NCI-H345 treated with DMSO at 0.1 percent for 48 hours (cell line): ENCODE measurements at regions not wholly inside any gene's neighbourhood (a gene's known extent, or its start where the extent isn't known, plus 50 kb on each side); places are given as distances from the start of the nearest gene placed in this dataset.

Experiments
- DNase-seq: peaks from one replicate; lab custom pipeline; 2025; ENCODE audit not compliant: unreplicated experiment; lab: John Stamatoyannopoulos, UW

DNA sequence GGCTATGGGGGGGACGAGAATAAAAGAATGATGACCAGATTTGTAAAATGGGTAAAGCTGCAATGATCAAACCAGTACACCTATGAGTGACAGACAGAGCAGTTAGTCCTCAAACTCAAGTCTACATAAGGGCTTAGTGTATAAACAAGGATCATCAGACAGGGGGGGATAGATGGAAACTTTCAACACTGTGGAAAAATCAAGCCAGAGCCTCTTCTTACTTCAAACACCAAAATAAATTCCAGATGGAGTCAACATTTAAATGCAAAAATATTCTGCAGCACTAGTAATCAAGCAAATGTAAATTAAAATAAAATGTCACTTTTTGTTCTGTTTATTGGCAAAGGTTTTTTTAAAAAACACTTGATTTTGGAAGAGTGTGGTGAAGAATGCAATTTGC is 205.9 kb upstream of the RGMA start:
- no peak for DNase-seq

DNA sequence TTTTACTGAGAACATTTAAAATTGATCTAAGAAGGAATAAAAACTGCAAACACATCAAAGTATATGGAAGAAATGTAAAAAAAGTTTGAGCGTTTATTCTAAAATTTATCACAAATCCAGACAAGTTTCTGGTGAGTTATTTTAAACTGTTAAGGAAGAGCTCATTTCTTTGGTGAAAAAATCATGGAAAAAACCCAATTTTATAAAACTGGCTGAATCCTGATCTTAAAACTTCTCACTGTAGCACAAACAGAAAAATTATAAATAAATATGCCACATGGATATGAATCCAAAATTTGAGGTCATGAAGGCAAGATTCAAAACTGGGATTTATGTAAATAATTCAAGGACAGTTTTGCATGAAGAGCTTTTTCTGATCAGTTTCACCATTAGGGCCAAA is 205.1 kb upstream of the RGMA start:
- DNase-seq, result no peak

DNA sequence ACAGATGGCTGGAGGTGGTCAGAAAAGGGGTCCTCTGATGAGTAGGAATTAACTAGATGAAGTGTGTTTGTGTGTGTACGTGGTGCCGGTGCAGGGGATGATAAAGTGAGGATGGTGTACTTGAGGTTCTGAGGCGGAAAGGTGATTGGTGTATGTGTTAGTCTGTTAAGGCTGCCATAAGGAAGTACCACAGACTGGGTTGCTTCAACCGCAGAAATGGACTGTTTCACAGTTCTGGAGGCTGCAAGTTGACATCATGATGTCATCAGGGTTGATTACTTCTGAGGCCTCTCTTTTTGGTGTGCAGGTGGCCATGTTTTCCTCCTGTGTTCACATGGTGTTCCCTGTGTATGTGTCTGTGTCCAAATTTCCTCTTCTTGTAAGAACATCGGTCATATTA is 202.4 kb upstream of the RGMA start:
- DNase-seq, result no peak

DNA sequence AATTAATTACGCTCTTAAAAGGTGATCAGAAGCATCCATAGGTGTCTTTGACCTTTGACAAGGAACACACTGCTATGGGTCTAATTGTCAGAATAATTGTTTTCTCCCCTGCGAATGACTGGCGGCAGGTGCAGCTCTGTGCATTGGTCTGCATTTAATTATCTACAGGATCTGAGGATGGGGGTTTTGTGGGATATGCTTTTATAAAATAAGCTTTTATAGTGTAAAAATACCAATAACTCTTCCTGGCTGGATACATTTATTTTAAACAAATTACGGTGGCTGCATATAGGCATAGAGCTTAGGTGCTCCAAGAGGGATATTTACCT is 201.6 kb upstream of the RGMA start:
- no peak for DNase-seq

DNA sequence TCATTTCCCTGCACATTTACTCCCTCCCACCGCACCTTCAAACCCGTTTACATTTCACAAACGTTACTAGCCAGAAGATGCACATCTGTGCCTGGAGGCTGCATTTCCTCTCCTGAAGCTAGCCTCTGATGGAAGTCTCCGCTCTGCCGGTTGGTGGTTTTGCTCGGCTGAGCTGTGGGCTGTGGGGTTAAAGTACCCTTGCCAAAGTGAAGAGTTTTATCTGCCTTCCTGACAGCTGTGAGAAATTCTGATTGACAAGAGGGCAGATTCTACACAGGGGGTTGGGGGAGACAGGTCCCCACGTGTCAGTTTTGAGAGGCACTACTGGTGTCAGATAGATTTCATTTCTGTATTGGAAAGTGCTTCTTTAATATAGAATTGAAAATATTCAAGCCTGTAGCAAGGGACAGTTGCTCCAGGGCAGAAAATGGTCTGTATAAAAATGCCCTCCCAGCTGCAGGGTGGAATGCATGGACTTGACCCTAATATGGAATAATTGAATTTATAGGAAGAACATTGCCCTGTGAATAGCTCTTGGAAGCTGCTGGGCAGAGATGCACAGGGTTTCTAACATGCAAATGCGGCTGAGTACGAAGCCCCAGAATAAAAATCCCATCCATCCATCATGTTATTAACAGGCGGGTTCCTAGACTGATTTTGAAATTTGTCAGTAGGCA is 201.1 kb upstream of the RGMA start:
- DNase-seq, result no peak

GRCh38 chr15:93288728-93289294 is 199.8 kb upstream of the RGMA start:
- no peak for DNase-seq

GRCh38 chr15:93286446-93286845 is 197.4 kb upstream of the RGMA start:
- DNase-seq, result no peak

- no peak for DNase-seq
Observed at GRCh38 chr15:93283854-93284253, 194.8 kb upstream of the RGMA start.

- DNase-seq, result no peak
Observed at GRCh38 chr15:93282808-93283207, 193.8 kb upstream of the RGMA start.

DNA sequence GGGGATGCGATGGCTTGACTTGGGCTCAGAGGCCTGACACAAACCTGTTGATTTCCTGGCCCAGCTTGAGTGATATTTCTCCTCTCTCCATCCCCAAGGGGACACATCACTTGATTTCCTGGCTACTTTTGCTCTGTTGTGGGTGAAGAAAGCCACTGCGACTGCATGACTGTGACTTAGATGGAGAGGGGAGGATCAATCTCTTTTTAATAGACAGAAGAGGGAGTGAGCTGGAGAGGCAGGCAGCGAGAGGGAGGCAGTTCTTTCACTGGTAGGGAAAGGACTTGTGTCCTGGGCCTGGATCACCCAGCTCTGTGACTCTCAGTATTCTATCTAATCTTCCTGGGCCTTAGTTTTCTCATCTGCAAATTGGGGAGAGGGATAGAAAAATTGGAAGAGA is 189.8 kb upstream of the RGMA start:
- no peak for DNase-seq

- no peak for DNase-seq
Observed at GRCh38 chr15:93278006-93278405, 189.0 kb upstream of the RGMA start.

DNA sequence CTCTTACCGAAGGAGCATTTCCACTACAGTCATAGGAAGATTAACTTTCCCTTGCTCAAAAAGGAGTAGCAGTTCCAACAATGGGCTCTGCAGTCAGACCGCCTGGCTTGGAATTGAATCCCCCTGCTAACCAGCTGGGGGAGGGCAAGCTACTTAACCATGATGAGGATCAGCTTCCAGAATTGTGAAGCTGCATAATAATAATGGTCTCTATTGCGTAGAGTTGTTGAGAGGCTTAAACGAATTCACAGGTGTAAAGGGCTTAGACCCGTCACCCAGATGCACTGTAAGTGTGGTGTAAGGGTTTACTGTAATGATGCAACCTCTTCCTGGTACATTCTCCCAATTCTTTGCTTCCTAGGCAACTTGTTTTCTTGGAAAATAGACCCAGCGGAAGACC is 185.2 kb upstream of the RGMA start:
- no peak for DNase-seq

- no peak for DNase-seq
Observed at GRCh38 chr15:93271871-93272270, 182.9 kb upstream of the RGMA start.

GRCh38 chr15:93270937-93271467 is 182.0 kb upstream of the RGMA start:
- no peak for DNase-seq

DNA sequence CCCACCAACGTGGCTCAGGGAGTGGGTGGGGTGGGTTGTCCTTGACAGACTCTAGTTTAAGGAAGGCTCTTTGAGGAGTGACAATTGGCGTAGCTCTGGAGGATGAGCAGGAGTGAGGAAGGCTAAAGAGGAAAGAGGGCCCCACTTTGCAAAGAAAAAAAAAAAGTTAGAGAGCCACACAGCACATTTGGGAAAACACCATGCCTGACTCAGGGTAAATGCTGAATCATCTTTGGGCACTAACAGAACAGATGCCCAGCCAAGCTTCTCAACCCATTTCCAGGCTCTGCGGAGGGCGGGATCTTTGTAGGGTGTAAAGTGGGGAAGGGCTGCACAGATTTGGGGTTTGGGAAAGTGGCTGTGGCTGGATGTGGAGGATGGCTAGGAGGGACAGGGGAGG is 179.1 kb upstream of the RGMA start:
- DNase-seq, result no peak

DNA sequence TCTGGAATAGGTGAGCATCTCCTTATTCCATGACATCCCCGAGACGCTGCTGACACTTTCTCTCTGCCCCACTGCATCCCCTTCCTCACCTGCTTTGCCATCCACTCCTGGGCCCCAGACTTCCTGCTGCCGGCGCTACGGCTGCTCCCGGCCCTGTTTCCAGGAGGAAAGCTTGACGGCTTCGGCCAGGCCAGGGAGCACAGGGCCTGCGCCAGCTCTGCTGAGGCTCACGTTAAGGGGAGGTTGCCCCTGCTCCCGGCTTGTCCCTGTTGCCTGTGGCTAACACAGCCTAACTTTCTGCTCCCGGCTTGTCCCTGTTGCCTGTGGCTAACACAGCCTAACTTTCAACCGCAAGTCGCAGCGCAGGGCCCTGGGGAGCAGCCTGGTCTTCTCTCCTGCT is 177.3 kb upstream of the RGMA start:
- DNase-seq, result no peak

DNA sequence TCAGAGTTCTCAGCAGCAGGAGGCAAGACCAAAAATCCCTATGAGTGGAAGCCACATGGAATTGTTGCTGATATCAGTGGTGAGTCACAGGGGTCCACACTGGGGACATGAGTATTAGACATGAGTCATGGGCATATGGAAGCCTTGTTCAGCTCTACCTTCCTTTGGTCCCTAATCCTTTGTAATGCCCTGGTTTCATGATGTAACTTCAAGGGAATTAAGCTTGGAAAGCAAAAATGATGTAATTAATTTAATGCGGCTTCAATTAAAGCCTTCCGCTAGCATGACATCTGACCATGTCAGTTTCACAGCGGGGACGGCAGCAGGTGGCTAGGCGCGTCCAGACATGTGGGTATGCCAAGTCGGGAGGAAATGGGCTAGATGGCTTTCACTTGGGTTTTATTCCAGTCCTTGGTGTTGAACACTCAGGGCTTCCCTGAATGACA is 176.1 kb upstream of the RGMA start:
- DNase-seq, result no peak

GRCh38 chr15:93261845-93262244 is 172.8 kb upstream of the RGMA start:
- no peak for DNase-seq

- DNase-seq, result no peak
Observed at GRCh38 chr15:93257920-93258319, 168.9 kb upstream of the RGMA start.

- no peak for DNase-seq
Observed at GRCh38 chr15:93253681-93254080, 164.7 kb upstream of the RGMA start.

- DNase-seq, result no peak
Observed at GRCh38 chr15:93252780-93253179, 163.8 kb upstream of the RGMA start.

DNA sequence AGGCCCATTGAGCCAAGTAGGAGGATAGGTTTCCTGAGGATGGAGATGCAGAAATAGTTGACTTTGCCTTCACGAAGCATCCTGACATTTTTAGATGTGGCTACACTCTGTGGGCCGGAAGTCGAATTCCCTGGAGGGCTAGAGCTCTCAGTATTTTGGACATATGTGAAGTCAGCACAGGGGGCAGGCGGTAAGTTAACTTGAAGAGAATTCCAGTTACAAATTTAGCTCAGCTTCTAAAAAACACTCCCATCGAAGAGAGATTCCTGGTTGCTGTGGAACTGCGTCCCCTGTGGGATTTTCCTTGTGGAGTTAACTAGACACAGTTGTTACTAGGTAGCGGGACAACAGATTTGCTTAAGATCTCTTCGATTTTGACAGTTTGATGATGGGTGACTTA is 161.9 kb upstream of the RGMA start:
- no peak for DNase-seq

DNA sequence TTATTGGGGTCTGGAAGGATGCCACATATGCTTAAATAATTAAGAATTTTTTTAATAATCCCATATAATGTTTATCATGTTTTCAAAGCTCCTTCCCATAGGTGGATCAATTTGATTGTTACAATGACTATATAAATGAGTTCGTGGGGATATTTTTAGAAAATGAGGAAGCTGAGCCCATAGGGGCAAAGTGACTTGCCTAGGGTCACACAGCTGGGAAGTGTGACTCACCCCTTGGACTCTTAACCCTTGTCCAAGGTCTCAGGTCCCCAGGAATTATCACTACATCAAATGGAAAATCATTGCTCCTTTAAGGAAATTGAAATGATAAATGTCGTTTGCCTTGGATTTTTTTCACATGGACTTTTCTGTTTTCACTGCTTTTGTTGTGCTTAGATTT is 161.2 kb upstream of the RGMA start:
- no peak for DNase-seq
